Body of pancreas (tissue), 4 donors: ENCODE measurements at regions not wholly inside any gene's neighbourhood (a gene's known extent, or its start where the extent isn't known, plus 50 kb on each side); places are given as distances from the start of the nearest gene placed in this dataset.

Experiments
- ATAC-seq: fragments of 150-250 bp; one replicate; pipeline ENCODE4 v1.9.1; 2016
- DNase-seq, 4 donors: peaks; one replicate each; pipeline ENCODE4 v3.0.0-alpha.2; 2019
- H3K27ac ChIP-seq, 4 donors: fragments of 200-600 bp; sonication (generic); 1 replicate in 3 of 4; 2 replicates in 1 of 4; pipeline versions ENCODE4 v1.5.1 to v1.6.1; 2016 to 2019; ENCODE audit warnings: mild to moderate bottlenecking in 1 of 4, mixed read lengths in 1 of 4, moderate library complexity in 1 of 4
- H3K27me3 ChIP-seq, 2 donors: fragments of 200-600 bp; sonication (generic); one replicate each; pipeline ENCODE4 v1.6.0; 2016; ENCODE audit warnings: mild to moderate bottlenecking in 1 of 2
- H3K36me3 ChIP-seq, 2 donors: fragments of 200-600 bp; sonication (generic); replicated peaks in 1 of 2; 2 replicates each; pipeline ENCODE4 v1.5.1; 2016; ENCODE audit warnings: low read depth in 2 of 2; ENCODE audit not compliant: insufficient read depth in 1 of 2
- H3K4me1 ChIP-seq: fragments of 200-600 bp; sonication (generic); one replicate; pipeline ENCODE4 v1.6.0; 2016
- H3K4me3 ChIP-seq, 2 donors: fragments of 200-600 bp; sonication (generic); 1 replicate in 1 of 2; 2 replicates in 1 of 2; pipeline ENCODE4 v1.5.1; 2016 to 2019
- H3K9me3 ChIP-seq, 3 donors: fragments of 200-600 bp; sonication (generic); 1 replicate in 2 of 3; 2 replicates in 1 of 3; pipeline ENCODE4 v1.5.1; 2016
- POLR2A ChIP-seq, 3 donors: fragments of 450-650 bp; IDR thresholded peaks; one replicate each; pipeline ENCODE4 v1.6.1; 2016; ENCODE audit warnings: antibody characterized with exemption in 3 of 3, mild to moderate bottlenecking in 2 of 3
- WGBS, 2 donors: methylation state at CpG; one replicate each; pipeline ENCODE4 v1.1.5; 2017; 5-methylcytosine and 5-hydroxymethylcytosine counted together
- intact Hi-C: fragments of 100-400 bp; cut with DNase I; formaldehyde crosslinking; loops from one replicate; pipeline ENCODE4 v1.15.1; 2023
- TF ChIP-seq, protein P1 (sequence below), 7 experiments: fragments of 450-650 bp in 4 of 7; fragments of 200-600 bp in 3 of 7; sonication (generic) in 3 of 7; IDR thresholded peaks; one replicate each; pipeline ENCODE4 v1.5.1; 2016 to 2019; ENCODE audit warnings: antibody characterized with exemption in 7 of 7

DNA sequence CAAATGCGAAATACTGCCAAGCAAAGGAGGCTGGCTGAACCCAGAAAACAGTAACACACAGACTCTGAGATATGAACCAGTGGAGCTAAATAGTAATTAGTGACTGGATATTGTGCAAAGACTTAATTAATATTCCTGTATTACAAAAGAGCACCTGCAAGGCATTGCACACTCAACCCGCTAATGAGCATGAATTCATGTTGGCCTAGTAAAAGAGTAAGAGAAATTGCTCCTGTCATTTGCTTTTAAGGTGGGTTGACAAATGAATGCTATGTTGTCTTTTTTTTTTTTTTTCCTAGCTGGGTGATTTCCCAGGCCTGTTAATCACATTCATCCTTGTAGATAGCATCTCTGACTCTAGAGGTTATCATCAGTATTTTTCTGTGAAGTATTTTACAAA lies 87.0 kb upstream of the CERS6 start:
- H3K27ac ChIP-seq, result no peak overlapping the region
- no peak for ATAC-seq
- WGBS, 2 donors, result 80 to 83% methylated on average over 2 of the region's 2 CpGs
- no peaks in the 10 kb centered on the region for H3K9me3 ChIP-seq
- H3K27me3 ChIP-seq, result no peaks in the 10 kb centered on the region
- intact Hi-C loops, result no loop called here
- H3K36me3 ChIP-seq, result no peaks in the 10 kb centered on the region
- H3K4me1 ChIP-seq, result no peaks in the 10 kb centered on the region
- no peak for TF ChIP-seq POLR2A (IDR thresholded peaks at IDR 0.05)
- TF ChIP-seq, protein P1, sequence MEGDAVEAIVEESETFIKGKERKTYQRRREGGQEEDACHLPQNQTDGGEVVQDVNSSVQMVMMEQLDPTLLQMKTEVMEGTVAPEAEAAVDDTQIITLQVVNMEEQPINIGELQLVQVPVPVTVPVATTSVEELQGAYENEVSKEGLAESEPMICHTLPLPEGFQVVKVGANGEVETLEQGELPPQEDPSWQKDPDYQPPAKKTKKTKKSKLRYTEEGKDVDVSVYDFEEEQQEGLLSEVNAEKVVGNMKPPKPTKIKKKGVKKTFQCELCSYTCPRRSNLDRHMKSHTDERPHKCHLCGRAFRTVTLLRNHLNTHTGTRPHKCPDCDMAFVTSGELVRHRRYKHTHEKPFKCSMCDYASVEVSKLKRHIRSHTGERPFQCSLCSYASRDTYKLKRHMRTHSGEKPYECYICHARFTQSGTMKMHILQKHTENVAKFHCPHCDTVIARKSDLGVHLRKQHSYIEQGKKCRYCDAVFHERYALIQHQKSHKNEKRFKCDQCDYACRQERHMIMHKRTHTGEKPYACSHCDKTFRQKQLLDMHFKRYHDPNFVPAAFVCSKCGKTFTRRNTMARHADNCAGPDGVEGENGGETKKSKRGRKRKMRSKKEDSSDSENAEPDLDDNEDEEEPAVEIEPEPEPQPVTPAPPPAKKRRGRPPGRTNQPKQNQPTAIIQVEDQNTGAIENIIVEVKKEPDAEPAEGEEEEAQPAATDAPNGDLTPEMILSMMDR (IDR thresholded peaks at IDR 0.05), result no peak
- DNase-seq, result no peak
- H3K4me3 ChIP-seq, result no peak overlapping the region

DNA sequence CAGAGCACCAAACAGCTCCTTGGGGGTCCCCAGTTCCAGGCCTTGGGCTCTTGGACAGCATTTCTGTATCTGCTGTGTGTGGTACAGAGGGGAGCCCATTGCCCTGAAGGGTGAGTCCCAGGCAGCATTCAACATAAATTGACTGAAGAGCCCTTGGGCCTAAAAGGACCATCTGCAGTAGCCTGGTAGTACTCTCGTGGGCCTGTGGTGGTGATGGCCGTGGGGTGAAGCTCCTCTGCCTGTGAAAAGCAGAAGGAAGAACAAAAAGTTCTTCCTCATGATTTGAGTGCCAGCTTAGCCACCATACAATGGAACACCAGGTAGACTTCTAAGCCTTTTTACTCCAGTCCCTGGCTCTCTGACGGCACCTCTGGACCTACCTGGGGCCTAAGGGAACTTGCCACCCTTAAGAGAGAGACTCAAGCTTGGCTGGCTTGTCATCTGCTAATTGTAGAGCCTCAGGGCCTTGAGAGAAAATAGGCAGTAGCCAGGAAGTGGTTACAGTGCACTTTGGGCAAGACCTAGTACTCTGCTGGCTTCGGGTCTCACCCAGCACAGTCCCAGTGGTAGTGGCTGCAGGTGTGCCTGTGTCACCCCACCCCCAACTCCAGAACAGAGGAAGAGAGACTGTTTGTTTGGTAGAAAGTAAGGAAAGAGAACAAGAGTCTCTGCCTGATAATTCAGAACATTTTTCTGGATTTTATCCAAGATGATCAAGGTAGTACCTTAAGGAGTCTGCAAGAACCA lies 84.6 kb upstream of the CERS6 start:
- Histone ChIP-seq H3K9me3 (no peaks in the 10 kb centered on the region), H3K27me3 (no peaks in the 10 kb centered on the region), H3K27ac (no peak overlapping the region), H3K36me3 (no peaks in the 10 kb centered on the region), H3K4me1 (no peaks in the 10 kb centered on the region), H3K4me3 (no peak overlapping the region)
- intact Hi-C loops, result no loop called here
- 81 to 88% methylated on average over 4 of the region's 4 CpGs for whole genome bisulfite sequencing, 2 donors
- TF ChIP-seq, protein P1 (IDR thresholded peaks at IDR 0.05), result no peak
- no peak for TF ChIP-seq POLR2A (IDR thresholded peaks at IDR 0.05)
- no peak for DNase-seq
- ATAC-seq, result no peak

DNA sequence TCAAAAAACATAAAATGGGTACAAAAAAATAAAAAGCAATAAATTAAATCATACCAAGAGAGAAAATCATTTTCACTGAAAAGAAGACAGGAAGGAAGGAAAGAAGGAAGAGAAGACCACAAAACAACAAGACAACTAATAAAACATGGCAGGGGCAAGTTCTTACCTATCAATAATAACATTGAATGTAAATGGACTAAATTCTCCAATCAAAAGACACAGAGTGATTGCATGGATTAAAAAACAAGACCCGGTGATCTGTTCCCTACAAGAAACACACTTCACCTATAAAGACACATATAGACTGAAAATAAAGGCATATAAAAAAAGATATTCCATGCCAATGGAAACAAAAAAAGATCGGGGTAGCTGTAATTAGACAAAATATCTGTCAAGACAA lies 82.6 kb upstream of the CERS6 start:
- Histone ChIP-seq H3K27me3 (no peaks in the 10 kb centered on the region), H3K36me3 (no peaks in the 10 kb centered on the region), H3K27ac (no peak overlapping the region), H3K4me1 (no peaks in the 10 kb centered on the region), H3K9me3 (no peaks in the 10 kb centered on the region), H3K4me3 (no peak overlapping the region)
- intact Hi-C loops, result no loop called here
- 90 to 94% methylated on average over 2 of the region's 2 CpGs for WGBS, 2 donors
- ATAC-seq (no peak), DNase-seq (no peak)
- no peak for TF ChIP-seq POLR2A (IDR thresholded peaks at IDR 0.05)
- TF ChIP-seq, protein P1 (IDR thresholded peaks at IDR 0.05), result no peak

DNA sequence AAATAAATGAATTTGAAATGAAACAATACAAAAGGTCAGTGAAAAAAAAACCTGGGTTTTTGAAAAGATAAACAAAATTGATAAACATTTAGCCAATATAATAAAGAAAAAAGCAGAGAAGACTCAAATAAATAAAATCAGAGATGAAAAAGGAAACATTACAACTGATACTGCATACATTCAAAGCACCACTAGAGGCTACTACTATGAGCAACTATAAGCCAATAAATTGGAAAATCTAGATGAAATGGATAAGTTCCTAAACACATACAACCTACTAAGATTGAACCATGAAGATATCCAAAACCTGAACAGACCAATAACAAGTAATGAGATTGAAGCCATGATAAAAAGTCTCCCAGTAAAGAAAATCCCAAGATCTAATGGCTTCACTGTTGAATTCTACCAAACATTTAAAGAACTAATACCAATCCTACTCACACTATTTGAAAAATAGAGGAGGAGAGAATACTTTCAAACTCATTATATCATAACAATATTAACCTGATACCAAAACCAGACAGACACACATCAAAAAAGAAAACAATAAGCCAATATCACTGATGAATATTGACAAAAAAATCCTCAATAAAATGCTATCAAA lies 80.8 kb upstream of the CERS6 start:
- Histone ChIP-seq H3K4me3 (no peak overlapping the region), H3K27me3 (no peaks in the 10 kb centered on the region), H3K36me3 (no peaks in the 10 kb centered on the region), H3K9me3 (no peaks in the 10 kb centered on the region), H3K4me1 (no peaks in the 10 kb centered on the region), H3K27ac (no peak overlapping the region)
- no peak for TF ChIP-seq POLR2A (IDR thresholded peaks at IDR 0.05)
- TF ChIP-seq, protein P1 (IDR thresholded peaks at IDR 0.05), result peak in 4 of 7 experiments; percentile 6 to 30 (median 16)
- ATAC-seq, result no peak
- DNase-seq, result no peak
- intact Hi-C loops, result no loop called here
